Fibroblast of lung (primary cell): ENCODE measurements at regions not wholly inside any gene's neighbourhood (a gene's known extent, or its start where the extent isn't known, plus 50 kb on each side); places are given as distances from the start of the nearest gene placed in this dataset.

Experiments used
- DNase-seq, 2 donors: peaks; one replicate each; pipeline versions ENCODE4 v3.0.0 to v3.0.0-alpha.2; 2010; ENCODE audit warnings: low read depth in 2 of 2
- H2AFZ ChIP-seq: 2 replicates; pipeline ENCODE4 v1.5.1; 2012; ENCODE audit warnings: low read length, control low read depth, inconsistent platforms
- H3K27ac ChIP-seq: 2 replicates; pipeline ENCODE4 v1.5.1; 2011; ENCODE audit warnings: low read length, control low read depth; ENCODE audit not compliant: insufficient read depth
- H3K27me3 ChIP-seq: 2 replicates; pipeline ENCODE4 v1.5.1; 2011; ENCODE audit warnings: mild to moderate bottlenecking, low read length; ENCODE audit not compliant: control insufficient read depth, insufficient read depth
- H3K36me3 ChIP-seq: 2 replicates; pipeline ENCODE4 v1.5.1; 2011; ENCODE audit warnings: low read length; ENCODE audit not compliant: control insufficient read depth, insufficient read depth
- H3K4me1 ChIP-seq: 2 replicates; pipeline ENCODE4 v1.5.1; 2011; ENCODE audit warnings: low read length; ENCODE audit not compliant: control insufficient read depth, insufficient read depth; ENCODE audit errors: extremely low read depth
- H3K4me2 ChIP-seq: 2 replicates; pipeline ENCODE4 v1.5.1; 2011; ENCODE audit warnings: low read length, control low read depth; ENCODE audit not compliant: insufficient read depth; ENCODE audit errors: extremely low read depth
- H3K4me3 ChIP-seq, 4 experiments: fragments of 200-600 bp in 1 of 4; sonication (generic) in 1 of 4; replicated peaks in 1 of 4; 2 replicates each; pipeline ENCODE4 v1.5.1; 2011 to 2016; ENCODE audit warnings: low read length in 4 of 4, low read depth in 3 of 4, mild to moderate bottlenecking in 3 of 4, control low read depth in 2 of 4, inconsistent platforms in 1 of 4, mixed read lengths in 1 of 4; ENCODE audit not compliant: insufficient read depth in 1 of 4; ENCODE audit errors: control extremely low read depth in 1 of 4
- H3K79me2 ChIP-seq: 2 replicates; pipeline ENCODE4 v1.5.1; 2012; ENCODE audit warnings: mild to moderate bottlenecking, low read length, inconsistent platforms; ENCODE audit not compliant: control insufficient read depth, insufficient read depth
- H3K9ac ChIP-seq: 2 replicates; pipeline ENCODE4 v1.5.1; 2011; ENCODE audit warnings: mild to moderate bottlenecking, low read length, control low read depth; ENCODE audit not compliant: insufficient read depth
- H3K9me3 ChIP-seq: 2 replicates; pipeline ENCODE4 v1.5.1; 2012; ENCODE audit warnings: low read depth, low read length; ENCODE audit not compliant: control insufficient read depth, insufficient read depth
- H4K20me1 ChIP-seq: 2 replicates; pipeline ENCODE4 v1.5.1; 2011; ENCODE audit warnings: low read length; ENCODE audit not compliant: control insufficient read depth, insufficient read depth; ENCODE audit errors: extremely low read depth
- EZH2 ChIP-seq: IDR thresholded peaks from 2 replicates; pipeline ENCODE4 v1.5.1; 2012; ENCODE audit warnings: low read length, control low read depth, mild to moderate bottlenecking; ENCODE audit errors: missing control alignments
- TF ChIP-seq, protein P1 (sequence below), 2 donors: IDR thresholded peaks in 1 of 2; conservative IDR thresholded peaks in 1 of 2; 1 replicate in 1 of 2; 2 replicates in 1 of 2; pipeline ENCODE4 v1.5.1; 2011 to 2012; ENCODE audit warnings: low read length in 2 of 2, control low read depth in 1 of 2, inconsistent platforms in 1 of 2, low read depth in 1 of 2, mild to moderate bottlenecking in 1 of 2

DNA sequence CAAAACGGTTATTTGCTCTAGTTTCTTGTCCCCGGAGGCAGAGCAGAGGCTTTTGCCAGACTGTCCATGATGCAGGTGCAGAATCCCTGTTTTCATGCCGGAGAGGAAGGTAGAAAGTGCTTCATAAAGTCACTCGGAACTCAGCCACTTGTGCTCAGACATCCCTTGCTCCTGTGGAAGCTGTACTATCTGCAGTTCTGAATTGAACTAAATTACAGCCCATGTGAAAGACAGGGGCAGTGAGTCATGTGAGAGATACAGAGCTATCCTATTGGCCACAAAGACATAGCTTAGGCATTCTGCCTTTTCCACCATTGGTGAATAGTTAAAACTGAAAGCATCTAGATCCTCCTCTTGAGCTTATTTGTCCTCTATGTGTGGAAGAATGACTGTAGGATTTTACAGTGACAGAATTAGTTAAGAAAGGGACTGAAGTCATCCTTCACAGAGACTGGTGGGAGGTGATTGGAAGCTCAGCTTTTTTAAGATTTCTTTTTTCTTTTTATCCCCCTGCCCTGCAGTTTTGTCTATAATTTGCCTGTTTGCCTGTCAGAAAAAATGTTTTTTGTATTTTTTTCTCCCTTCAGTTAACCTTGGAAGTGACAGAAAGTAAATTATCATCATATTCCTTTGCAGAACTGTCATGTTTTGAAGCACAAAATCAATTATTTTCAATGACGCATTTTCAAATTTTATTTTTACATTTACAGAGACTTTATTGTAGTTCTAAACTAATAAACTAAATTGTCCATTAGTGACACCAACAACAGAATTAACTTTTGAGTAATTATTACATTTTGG, 298.6 kb downstream of the PTPRC start:
- H3K36me3 ChIP-seq: no peaks in the 10 kb centered on the region
- H4K20me1 ChIP-seq: no peaks in the 10 kb centered on the region
- no peak for TF ChIP-seq EZH2
- TF ChIP-seq, protein P1, sequence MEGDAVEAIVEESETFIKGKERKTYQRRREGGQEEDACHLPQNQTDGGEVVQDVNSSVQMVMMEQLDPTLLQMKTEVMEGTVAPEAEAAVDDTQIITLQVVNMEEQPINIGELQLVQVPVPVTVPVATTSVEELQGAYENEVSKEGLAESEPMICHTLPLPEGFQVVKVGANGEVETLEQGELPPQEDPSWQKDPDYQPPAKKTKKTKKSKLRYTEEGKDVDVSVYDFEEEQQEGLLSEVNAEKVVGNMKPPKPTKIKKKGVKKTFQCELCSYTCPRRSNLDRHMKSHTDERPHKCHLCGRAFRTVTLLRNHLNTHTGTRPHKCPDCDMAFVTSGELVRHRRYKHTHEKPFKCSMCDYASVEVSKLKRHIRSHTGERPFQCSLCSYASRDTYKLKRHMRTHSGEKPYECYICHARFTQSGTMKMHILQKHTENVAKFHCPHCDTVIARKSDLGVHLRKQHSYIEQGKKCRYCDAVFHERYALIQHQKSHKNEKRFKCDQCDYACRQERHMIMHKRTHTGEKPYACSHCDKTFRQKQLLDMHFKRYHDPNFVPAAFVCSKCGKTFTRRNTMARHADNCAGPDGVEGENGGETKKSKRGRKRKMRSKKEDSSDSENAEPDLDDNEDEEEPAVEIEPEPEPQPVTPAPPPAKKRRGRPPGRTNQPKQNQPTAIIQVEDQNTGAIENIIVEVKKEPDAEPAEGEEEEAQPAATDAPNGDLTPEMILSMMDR (conservative IDR thresholded peaks at IDR 0.05 in 1 of 2, IDR thresholded peaks at IDR 0.05 in 1 of 2; ENCODE audit: low read depth in 1 of 2, low read length in 2 of 2): no peak
- peak; percentile 95 to 97 for DNase-seq
- H3K4me1 ChIP-seq: no peaks in the 10 kb centered on the region
- H3K27me3 ChIP-seq: no peaks in the 10 kb centered on the region
- peak overlapping the region; percentile 34 for H3K4me2 ChIP-seq
- peak overlapping the region; percentile 51 to 90 (median 78) for H3K4me3 ChIP-seq
- peaks cover 45% of the 10 kb centered on the region for H3K79me2 ChIP-seq
- H3K9ac ChIP-seq: peak overlapping the region; percentile 21
- H3K9me3 ChIP-seq: no peaks in the 10 kb centered on the region
- H2AFZ ChIP-seq: peak overlapping the region; percentile 45
- H3K27ac ChIP-seq: peak overlapping the region; percentile 62

DNA sequence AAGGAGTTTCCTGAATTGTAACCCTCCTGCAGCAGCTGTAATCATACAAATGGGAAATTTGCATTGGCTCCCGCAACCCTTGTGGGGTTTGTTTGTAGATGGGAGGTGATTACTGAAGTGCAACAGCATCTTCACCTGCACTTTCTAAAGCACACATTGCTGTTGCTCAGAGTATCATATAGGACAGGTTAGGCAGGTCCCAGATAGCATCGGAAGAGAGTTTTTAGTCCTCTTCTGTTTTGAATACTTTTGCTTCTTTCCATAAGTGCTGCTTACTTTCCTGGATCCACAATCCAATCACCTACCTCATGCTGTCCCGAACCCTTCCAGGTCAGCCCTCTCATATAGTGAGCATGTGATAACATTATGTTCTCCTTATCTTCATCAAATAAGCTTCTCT, 300.4 kb downstream of the PTPRC start:
- no peaks in the 10 kb centered on the region for H3K36me3 ChIP-seq
- H3K4me2 ChIP-seq: no peak overlapping the region
- no peak overlapping the region for H2AFZ ChIP-seq
- no peak overlapping the region for H3K9ac ChIP-seq
- H3K4me3 ChIP-seq: no peak overlapping the region
- no peak for DNase-seq
- peaks cover 27% of the 10 kb centered on the region for H3K79me2 ChIP-seq
- no peaks in the 10 kb centered on the region for H4K20me1 ChIP-seq
- no peaks in the 10 kb centered on the region for H3K27me3 ChIP-seq
- no peaks in the 10 kb centered on the region for H3K4me1 ChIP-seq
- TF ChIP-seq, protein P1 (conservative IDR thresholded peaks at IDR 0.05 in 1 of 2, IDR thresholded peaks at IDR 0.05 in 1 of 2; ENCODE audit: low read depth in 1 of 2, low read length in 2 of 2): no peak
- no peak for TF ChIP-seq EZH2
- no peaks in the 10 kb centered on the region for H3K9me3 ChIP-seq
- no peak overlapping the region for H3K27ac ChIP-seq

DNA sequence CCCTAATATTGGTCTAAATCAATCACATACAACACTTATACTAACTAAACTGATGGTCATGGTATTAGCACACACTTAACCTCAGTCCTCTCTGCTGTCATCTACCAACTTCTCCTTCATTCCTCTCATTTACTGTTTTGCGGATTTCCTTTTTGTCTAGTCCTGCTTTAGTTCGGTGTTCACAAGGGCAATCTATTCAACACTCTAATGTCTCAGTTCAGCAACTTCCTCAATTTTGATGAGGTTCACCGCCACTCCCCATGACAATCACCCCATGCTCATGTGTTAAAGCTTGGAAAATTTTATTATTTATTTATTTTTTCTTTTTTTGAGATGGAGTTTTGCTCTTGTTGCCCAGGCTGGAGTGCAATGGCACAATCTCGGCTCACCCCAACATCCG, 301.1 kb downstream of the PTPRC start:
- Histone ChIP-seq H3K27ac (no peak overlapping the region), H3K9me3 (no peaks in the 10 kb centered on the region), H4K20me1 (no peaks in the 10 kb centered on the region), H3K9ac (no peak overlapping the region), H2AFZ (no peak overlapping the region), H3K4me1 (no peaks in the 10 kb centered on the region), H3K79me2 (peaks cover 20% of the 10 kb centered on the region), H3K4me3 (no peak overlapping the region), H3K4me2 (no peak overlapping the region), H3K27me3 (no peaks in the 10 kb centered on the region), H3K36me3 (no peaks in the 10 kb centered on the region)
- TF ChIP-seq EZH2: no peak
- TF ChIP-seq, protein P1 (conservative IDR thresholded peaks at IDR 0.05 in 1 of 2, IDR thresholded peaks at IDR 0.05 in 1 of 2; ENCODE audit: low read depth in 1 of 2, low read length in 2 of 2): no peak
- no peak for DNase-seq
